Natural killer cell (primary cell): ENCODE measurements at regions not wholly inside any gene's neighbourhood (a gene's known extent, or its start where the extent isn't known, plus 50 kb on each side); places are given as distances from the start of the nearest gene placed in this dataset.

ENCODE experiments used
- ATAC-seq, 3 donors: fragments of 150-1000 bp in 2 of 3; fragments of 200-7000 bp in 1 of 3; cut with Tn5 transposase; 1 replicate in 1 of 3; 2 replicates in 2 of 3; pipeline ENCODE4 v1.10.0; 2021; ENCODE audit warnings: mild to moderate bottlenecking in 2 of 3, moderate library complexity in 2 of 3
- DNase-seq, 2 donors: peaks; one replicate each; pipeline versions ENCODE4 v3.0.0 to v3.0.0-alpha.2; 2013 to 2021; ENCODE audit warnings: mixed read lengths in 1 of 2
- H3K27ac ChIP-seq: one replicate; pipeline ENCODE4 v1.5.1; 2013; ENCODE audit warnings: mild to moderate bottlenecking, low read length
- H3K27me3 ChIP-seq: one replicate; pipeline ENCODE4 v1.6.1; 2013; ENCODE audit warnings: low read length; ENCODE audit not compliant: control insufficient read depth, insufficient read depth
- H3K36me3 ChIP-seq: one replicate; pipeline ENCODE4 v1.6.1; 2013; ENCODE audit warnings: low read length; ENCODE audit not compliant: control insufficient read depth, insufficient read depth
- H3K4me1 ChIP-seq: one replicate; pipeline ENCODE4 v1.6.1; 2013; ENCODE audit warnings: low read length; ENCODE audit not compliant: control insufficient read depth, insufficient read depth
- H3K4me3 ChIP-seq: one replicate; pipeline ENCODE4 v1.5.1; 2013; ENCODE audit warnings: low read length
- H3K9me3 ChIP-seq: one replicate; pipeline ENCODE4 v1.6.1; 2013; ENCODE audit warnings: low read length; ENCODE audit not compliant: control insufficient read depth, insufficient read depth
- H3K27ac Mint-ChIP-seq, 2 donors: one replicate each; pipeline ENCODE4 v1.8.0; 2022; ENCODE audit warnings: mild to moderate bottlenecking in 2 of 2, mixed read lengths in 2 of 2, moderate library complexity in 1 of 2
- H3K27me3 Mint-ChIP-seq, 2 donors: one replicate each; pipeline ENCODE4 v1.8.0; 2022; ENCODE audit warnings: low read depth in 2 of 2, mixed read lengths in 2 of 2
- H3K36me3 Mint-ChIP-seq: one replicate; pipeline ENCODE4 v1.8.0; 2022; ENCODE audit warnings: mixed read lengths
- H3K4me1 Mint-ChIP-seq, 2 donors: one replicate each; pipeline ENCODE4 v1.8.0; 2022; ENCODE audit warnings: mixed read lengths in 2 of 2
- H3K4me3 Mint-ChIP-seq: one replicate; pipeline ENCODE4 v1.8.0; 2022; ENCODE audit warnings: mild to moderate bottlenecking, moderate library complexity, mixed read lengths
- H3K9me3 Mint-ChIP-seq, 2 donors: one replicate each; pipeline ENCODE4 v1.8.0; 2022; ENCODE audit warnings: mixed read lengths in 2 of 2
- CTCF ChIP-seq: fragments of 200-600 bp; IDR thresholded peaks from one replicate; pipeline ENCODE4 v1.8.0; 2022; ENCODE audit warnings: antibody characterized with exemption
- WGBS: methylation state at CpG from one replicate; pipeline ENCODE4 v1.1.7; 2013; ENCODE audit warnings: missing lambda C conversion rate; ENCODE audit not compliant: insufficient coverage; 5-methylcytosine and 5-hydroxymethylcytosine counted together
- intact Hi-C: fragments of 100-400 bp; cut with micrococcal nuclease; formaldehyde crosslinking; loops from one replicate; pipeline ENCODE4 v1.14.2; 2022

GRCh38 chr1:17911791-17912190, 156.7 kb downstream of the ACTL8 start:
- Mint-ChIP-seq H3K27me3 (peaks cover 26 to 36% of the 10 kb centered on the region in 2 donors), H3K9me3 (no peaks in the 10 kb centered on the region), H3K4me3 (no peak overlapping the region), H3K36me3 (no peaks in the 10 kb centered on the region), H3K27ac (no peak overlapping the region), H3K4me1 (no peaks in the 10 kb centered on the region)
- Histone ChIP-seq H3K9me3 (no peaks in the 10 kb centered on the region), H3K36me3 (no peaks in the 10 kb centered on the region), H3K27ac (no peak overlapping the region), H3K4me3 (no peak overlapping the region), H3K27me3 (peaks cover 4% of the 10 kb centered on the region), H3K4me1 (no peaks in the 10 kb centered on the region)
- no peak for DNase-seq
- intact Hi-C loops, result no loop called here
- TF ChIP-seq CTCF, result no peak
- 72% methylated on average over 4 of the region's 4 CpGs for WGBS
- no peak for ATAC-seq

- ATAC-seq (no peak), DNase-seq (no peak)
- Mint-ChIP-seq H3K27me3 (peaks cover 28 to 40% of the 10 kb centered on the region in 2 donors), H3K36me3 (no peaks in the 10 kb centered on the region), H3K27ac (no peak overlapping the region), H3K4me3 (no peak overlapping the region), H3K4me1 (no peaks in the 10 kb centered on the region), H3K9me3 (no peaks in the 10 kb centered on the region)
- Histone ChIP-seq H3K36me3 (no peaks in the 10 kb centered on the region), H3K27ac (no peak overlapping the region), H3K9me3 (no peaks in the 10 kb centered on the region), H3K27me3 (peaks cover 4% of the 10 kb centered on the region), H3K4me3 (no peak overlapping the region), H3K4me1 (no peaks in the 10 kb centered on the region)
- intact Hi-C loops, result no loop called here
- 79% methylated on average over 7 of the region's 7 CpGs for WGBS
- no peak for TF ChIP-seq CTCF
These were observed 157.4 kb downstream of the ACTL8 start for GRCh38 chr1:17912491-17912890.

GRCh38 chr1:17913326-17914115, 158.4 kb downstream of the ACTL8 start:
- Mint-ChIP-seq H3K36me3 (no peaks in the 10 kb centered on the region), H3K4me3 (no peak overlapping the region), H3K4me1 (no peaks in the 10 kb centered on the region), H3K27me3 (peaks cover 20 to 31% of the 10 kb centered on the region in 2 donors), H3K9me3 (no peaks in the 10 kb centered on the region), H3K27ac (no peak overlapping the region)
- no peak overlapping the region for H3K4me3 ChIP-seq
- no peaks in the 10 kb centered on the region for H3K9me3 ChIP-seq
- no peaks in the 10 kb centered on the region for H3K4me1 ChIP-seq
- TF ChIP-seq CTCF, result no peak
- intact Hi-C loops, result no loop called here
- no peak overlapping the region for H3K27ac ChIP-seq
- ATAC-seq (no peak), DNase-seq (no peak)
- WGBS, result 76% methylated on average over 14 of the region's 14 CpGs
- H3K27me3 ChIP-seq, result no peaks in the 10 kb centered on the region
- no peaks in the 10 kb centered on the region for H3K36me3 ChIP-seq

- no peak overlapping the region for H3K4me3 ChIP-seq
- Mint-ChIP-seq H3K36me3 (no peaks in the 10 kb centered on the region), H3K27me3 (peaks cover 20 to 25% of the 10 kb centered on the region in 2 donors), H3K9me3 (no peaks in the 10 kb centered on the region), H3K27ac (no peak overlapping the region), H3K4me3 (no peak overlapping the region), H3K4me1 (no peaks in the 10 kb centered on the region)
- intact Hi-C loops, result no loop called here
- no peaks in the 10 kb centered on the region for H3K27me3 ChIP-seq
- 66% methylated on average over 7 of the region's 7 CpGs for WGBS
- no peak for ATAC-seq
- H3K4me1 ChIP-seq, result no peaks in the 10 kb centered on the region
- no peaks in the 10 kb centered on the region for H3K9me3 ChIP-seq
- TF ChIP-seq CTCF, result no peak
- no peak overlapping the region for H3K27ac ChIP-seq
- H3K36me3 ChIP-seq, result no peaks in the 10 kb centered on the region
- no peak for DNase-seq
These were observed 159.0 kb downstream of the ACTL8 start for GRCh38 chr1:17914131-17914530.
